ENCODE measurements at regions not wholly inside any gene's neighbourhood (a gene's known extent, or its start where the extent isn't known, plus 50 kb on each side); places are given as distances from the start of the nearest gene placed in this dataset.
A peak's percentile ranks its signal among the peaks of the same experiment; 100 is the strongest.

GRCh38 chr1:56413671-56414199 is 165.6 kb downstream of the PLPP3 start:
- Histone ChIP-seq H3K27me3 (ENCODE audit: control insufficient read depth, insufficient read depth, low read length) (no peaks in the 10 kb centered on the region), H3K4me3 (replicated peaks in 1 of 4; ENCODE audit: control extremely low read depth in 1 of 4, insufficient read depth in 1 of 4, low read depth in 3 of 4, low read length in 4 of 4) (no peak overlapping the region), H2AFZ (ENCODE audit: low read length) (no peak overlapping the region), H3K27ac (ENCODE audit: insufficient read depth, low read length) (no peak overlapping the region), H4K20me1 (ENCODE audit: control insufficient read depth, extremely low read depth, insufficient read depth, low read length) (no peaks in the 10 kb centered on the region), H3K4me2 (ENCODE audit: extremely low read depth, insufficient read depth, low read length) (no peak overlapping the region), H3K9me3 (ENCODE audit: control insufficient read depth, insufficient read depth, low read depth, low read length) (no peaks in the 10 kb centered on the region), H3K36me3 (ENCODE audit: control insufficient read depth, insufficient read depth, low read length) (no peaks in the 10 kb centered on the region), H3K9ac (ENCODE audit: insufficient read depth, low read length) (no peak overlapping the region), H3K4me1 (ENCODE audit: control insufficient read depth, extremely low read depth, insufficient read depth, low read length) (no peaks in the 10 kb centered on the region), H3K79me2 (ENCODE audit: control insufficient read depth, insufficient read depth, low read length) (no peaks in the 10 kb centered on the region)
- TF ChIP-seq CTCF (conservative IDR thresholded peaks at IDR 0.05 in 1 of 2, IDR thresholded peaks at IDR 0.05 in 1 of 2; ENCODE audit: low read depth in 1 of 2, low read length in 2 of 2) = no peak
- TF ChIP-seq EZH2 (IDR thresholded peaks at IDR 0.05; ENCODE audit: low read length, missing control alignments) = no peak
- peak in 1 of 2 donors; percentile 52 for DNase-seq (ENCODE audit: low read depth in 2 of 2)

- TF ChIP-seq CTCF (conservative IDR thresholded peaks at IDR 0.05 in 1 of 2, IDR thresholded peaks at IDR 0.05 in 1 of 2; ENCODE audit: low read depth in 1 of 2, low read length in 2 of 2) (peak in 1 of 2 donors; percentile 16), EZH2 (IDR thresholded peaks at IDR 0.05; ENCODE audit: low read length, missing control alignments) (no peak)
- no peaks in the 10 kb centered on the region for H3K79me2 ChIP-seq (ENCODE audit: control insufficient read depth, insufficient read depth, low read length)
- H3K9me3 ChIP-seq (ENCODE audit: control insufficient read depth, insufficient read depth, low read depth, low read length) = no peaks in the 10 kb centered on the region
- H3K27ac ChIP-seq (ENCODE audit: insufficient read depth, low read length) = no peak overlapping the region
- H4K20me1 ChIP-seq (ENCODE audit: control insufficient read depth, extremely low read depth, insufficient read depth, low read length) = no peaks in the 10 kb centered on the region
- no peaks in the 10 kb centered on the region for H3K4me1 ChIP-seq (ENCODE audit: control insufficient read depth, extremely low read depth, insufficient read depth, low read length)
- no peak overlapping the region for H3K4me3 ChIP-seq (replicated peaks in 1 of 4; ENCODE audit: control extremely low read depth in 1 of 4, insufficient read depth in 1 of 4, low read depth in 3 of 4, low read length in 4 of 4)
- H3K27me3 ChIP-seq (ENCODE audit: control insufficient read depth, insufficient read depth, low read length) = no peaks in the 10 kb centered on the region
- no peak overlapping the region for H3K9ac ChIP-seq (ENCODE audit: insufficient read depth, low read length)
- DNase-seq (ENCODE audit: low read depth in 2 of 2) = peak in 1 of 2 donors; percentile 71
- H3K4me2 ChIP-seq (ENCODE audit: extremely low read depth, insufficient read depth, low read length) = no peak overlapping the region
- H3K36me3 ChIP-seq (ENCODE audit: control insufficient read depth, insufficient read depth, low read length) = no peaks in the 10 kb centered on the region
- H2AFZ ChIP-seq (ENCODE audit: low read length) = no peak overlapping the region
These were observed 167.7 kb downstream of the PLPP3 start for GRCh38 chr1:56411484-56412180.

GRCh38 chr1:56411021-56411420 is 168.3 kb downstream of the PLPP3 start:
- H3K36me3 ChIP-seq (ENCODE audit: control insufficient read depth, insufficient read depth, low read length) = no peaks in the 10 kb centered on the region
- no peaks in the 10 kb centered on the region for H3K27me3 ChIP-seq (ENCODE audit: control insufficient read depth, insufficient read depth, low read length)
- no peak overlapping the region for H3K9ac ChIP-seq (ENCODE audit: insufficient read depth, low read length)
- TF ChIP-seq CTCF (conservative IDR thresholded peaks at IDR 0.05 in 1 of 2, IDR thresholded peaks at IDR 0.05 in 1 of 2; ENCODE audit: low read depth in 1 of 2, low read length in 2 of 2) (no peak), EZH2 (IDR thresholded peaks at IDR 0.05; ENCODE audit: low read length, missing control alignments) (no peak)
- no peak for DNase-seq (ENCODE audit: low read depth in 2 of 2)
- no peaks in the 10 kb centered on the region for H3K9me3 ChIP-seq (ENCODE audit: control insufficient read depth, insufficient read depth, low read depth, low read length)
- H4K20me1 ChIP-seq (ENCODE audit: control insufficient read depth, extremely low read depth, insufficient read depth, low read length) = no peaks in the 10 kb centered on the region
- H3K4me1 ChIP-seq (ENCODE audit: control insufficient read depth, extremely low read depth, insufficient read depth, low read length) = no peaks in the 10 kb centered on the region
- no peaks in the 10 kb centered on the region for H3K79me2 ChIP-seq (ENCODE audit: control insufficient read depth, insufficient read depth, low read length)
- no peak overlapping the region for H3K4me2 ChIP-seq (ENCODE audit: extremely low read depth, insufficient read depth, low read length)
- no peak overlapping the region for H3K27ac ChIP-seq (ENCODE audit: insufficient read depth, low read length)
- no peak overlapping the region for H2AFZ ChIP-seq (ENCODE audit: low read length)
- no peak overlapping the region for H3K4me3 ChIP-seq (replicated peaks in 1 of 4; ENCODE audit: control extremely low read depth in 1 of 4, insufficient read depth in 1 of 4, low read depth in 3 of 4, low read length in 4 of 4)
